IMR-90 (cell line): ENCODE measurements at regions not wholly inside any gene's neighbourhood (a gene's known extent, or its start where the extent isn't known, plus 50 kb on each side); places are given as distances from the start of the nearest gene placed in this dataset.

Experiments
- ATAC-seq: fragments of 200-7000 bp; cut with Tn5 transposase; 2 replicates; pipeline ENCODE4 v1.9.1; 2020; ENCODE audit warnings: low read depth, mild to moderate bottlenecking, moderate library complexity
- BruUV-seq: library from RNA; stranded (reverse); fragments of 400-500 nt; replicated peaks from 2 replicates; lab custom pipeline; 2021; lab: Mats Ljungman, UMichigan
- CTCF ChIA-PET: fragments of 300-600 bp; formaldehyde crosslinking; extraction: SDS; loops from one replicate; lab custom pipeline; 2021; ENCODE audit warnings: antibody characterized with exemption; lab: Yijun Ruan, JAX
- POLR2A ChIA-PET: fragments of 300-600 bp; sonication (Branson Sonifier 250); formaldehyde crosslinking; loops from one replicate; lab custom pipeline; 2022; ENCODE audit warnings: antibody characterized with exemption; ENCODE audit not compliant: unreplicated experiment; lab: Charles Lee
- DNase-seq: peaks from one replicate; pipeline ENCODE4 v3.0.0; 2013
- H2AFZ ChIP-seq: replicated peaks from 2 replicates; pipeline ENCODE3; 2013; ENCODE audit warnings: low read length, mild to moderate bottlenecking; ENCODE audit not compliant: poor library complexity
- H2AK5ac ChIP-seq: 2 replicates; pipeline ENCODE4 v1.6.1; 2013; ENCODE audit warnings: low read depth, low read length, inconsistent platforms
- H2AK9ac ChIP-seq: replicated peaks from 2 replicates; pipeline ENCODE3; 2013; ENCODE audit warnings: mild to moderate bottlenecking, low read depth, low read length, moderate library complexity; ENCODE audit not compliant: poor library complexity
- H2BK120ac ChIP-seq: 2 replicates; pipeline ENCODE4 v1.6.1; 2013; ENCODE audit warnings: low read depth, low read length, inconsistent platforms
- H2BK15ac ChIP-seq: 3 replicates; pipeline ENCODE4 v1.6.1; 2013; ENCODE audit warnings: low read depth, low read length, inconsistent platforms
- H2BK20ac ChIP-seq: 2 replicates; pipeline ENCODE4 v1.6.1; 2013; ENCODE audit warnings: low read depth, mild to moderate bottlenecking, inconsistent platforms, low read length, moderate library complexity
- H2BK5ac ChIP-seq: 2 replicates; pipeline ENCODE4 v1.6.1; 2013; ENCODE audit warnings: mild to moderate bottlenecking, low read depth, low read length, inconsistent platforms; ENCODE audit not compliant: poor library complexity, severe bottlenecking
- H3K14ac ChIP-seq: replicated peaks from 2 replicates; pipeline ENCODE4 v1.6.1; 2013; ENCODE audit warnings: low read depth, low read length, inconsistent platforms
- H3K18ac ChIP-seq: 2 replicates; pipeline ENCODE4 v1.6.1; 2013; ENCODE audit warnings: low read depth, low read length, control low read depth
- H3K23ac ChIP-seq: 2 replicates; pipeline ENCODE4 v1.6.1; 2013; ENCODE audit warnings: low read depth, low read length, inconsistent platforms
- H3K27ac ChIP-seq: 2 replicates; pipeline ENCODE4 v1.5.1; 2013; ENCODE audit warnings: mild to moderate bottlenecking, control low read depth, low read length; ENCODE audit not compliant: insufficient read depth
- H3K27me3 ChIP-seq: 2 replicates; pipeline ENCODE4 v1.6.1; 2013; ENCODE audit warnings: low read length; ENCODE audit not compliant: control insufficient read depth, insufficient read depth
- H3K36me3 ChIP-seq: 2 replicates; pipeline ENCODE4 v1.6.1; 2013; ENCODE audit warnings: low read length, mixed read lengths; ENCODE audit not compliant: control insufficient read depth, insufficient read depth
- H3K4ac ChIP-seq: 2 replicates; pipeline ENCODE4 v1.6.1; 2013; ENCODE audit warnings: low read depth, low read length, inconsistent platforms
- H3K4me1 ChIP-seq: 2 replicates; pipeline ENCODE4 v1.6.1; 2013; ENCODE audit warnings: low read length, mixed read lengths; ENCODE audit not compliant: control insufficient read depth, insufficient read depth
- H3K4me2 ChIP-seq: 2 replicates; pipeline ENCODE4 v1.6.1; 2013; ENCODE audit warnings: low read depth, mild to moderate bottlenecking, control low read depth, low read length, moderate library complexity
- H3K4me3 ChIP-seq: 2 replicates; pipeline ENCODE4 v1.5.1; 2013; ENCODE audit warnings: low read depth, mild to moderate bottlenecking, control low read depth, low read length, moderate library complexity; ENCODE audit not compliant: insufficient read depth
- H3K56ac ChIP-seq: 2 replicates; pipeline ENCODE4 v1.6.1; 2013; ENCODE audit warnings: low read length, inconsistent platforms; ENCODE audit not compliant: insufficient read depth; ENCODE audit errors: extremely low read depth
- H3K79me1 ChIP-seq, 2 experiments: 2 replicates each; pipeline ENCODE4 v1.6.1; 2013; ENCODE audit warnings: low read length in 2 of 2, inconsistent platforms in 1 of 2, low read depth in 1 of 2
- H3K9ac ChIP-seq: 2 replicates; pipeline ENCODE4 v1.6.1; 2013; ENCODE audit warnings: low read depth, low read length, control low read depth
- H3K9me1 ChIP-seq: 2 replicates; pipeline ENCODE4 v1.6.1; 2013; ENCODE audit warnings: low read length, inconsistent platforms; ENCODE audit not compliant: insufficient read depth
- H3K9me3 ChIP-seq: 2 replicates; pipeline ENCODE4 v1.6.1; 2013; ENCODE audit warnings: low read length; ENCODE audit not compliant: control insufficient read depth, insufficient read depth
- H4K20me1 ChIP-seq: 2 replicates; pipeline ENCODE4 v1.6.1; 2013; ENCODE audit warnings: low read length, inconsistent platforms; ENCODE audit not compliant: insufficient read depth
- H4K5ac ChIP-seq: 2 replicates; pipeline ENCODE4 v1.6.1; 2013; ENCODE audit warnings: mild to moderate bottlenecking, low read depth, low read length, control low read depth
- H4K8ac ChIP-seq, 2 experiments: 2 replicates each; pipeline ENCODE4 v1.6.1; 2013; ENCODE audit warnings: low read depth in 2 of 2, low read length in 2 of 2, control low read depth in 1 of 2, inconsistent platforms in 1 of 2
- H4K91ac ChIP-seq: 2 replicates; pipeline ENCODE4 v1.6.1; 2013; ENCODE audit warnings: low read depth, low read length, inconsistent platforms; ENCODE audit not compliant: insufficient read depth
- BHLHE40 ChIP-seq: fragments of 150-350 bp; IDR thresholded peaks from 2 replicates; pipeline ENCODE4 v1.6.1; 2016; ENCODE audit warnings: mild to moderate bottlenecking, low read depth, low read length
- CEBPB ChIP-seq: IDR thresholded peaks from 2 replicates; pipeline ENCODE4 v1.6.1; 2012; ENCODE audit warnings: low read depth, low read length, improper control_type of control experiment
- MAFK ChIP-seq: IDR thresholded peaks from 2 replicates; pipeline ENCODE4 v1.6.1; 2012; ENCODE audit warnings: low read depth, low read length, improper control_type of control experiment
- MAZ ChIP-seq: IDR thresholded peaks from 2 replicates; pipeline ENCODE4 v1.6.1; 2012; ENCODE audit warnings: low read depth, mild to moderate bottlenecking, low read length, improper control_type of control experiment, moderate library complexity, borderline replicate concordance
- MXI1 ChIP-seq: IDR thresholded peaks from 2 replicates; pipeline ENCODE4 v1.6.1; 2012; ENCODE audit warnings: low read depth, mild to moderate bottlenecking, low read length, moderate library complexity, borderline replicate concordance
- POLR2A ChIP-seq: IDR thresholded peaks from 2 replicates; pipeline ENCODE4 v1.6.1; 2012; ENCODE audit warnings: mild to moderate bottlenecking, low read depth, low read length
- RAD21 ChIP-seq: IDR thresholded peaks from 2 replicates; pipeline ENCODE4 v1.6.1; 2012; ENCODE audit warnings: low read length, improper control_type of control experiment
- WGBS, 2 experiments: methylation state at CpG; one replicate each; pipeline versions ENCODE4 v1.1.5 to v1.1.7; 2013; ENCODE audit warnings: missing lambda C conversion rate in 2 of 2; ENCODE audit not compliant: insufficient read length in 1 of 2; ENCODE audit errors: extremely low coverage in 2 of 2; 5-methylcytosine and 5-hydroxymethylcytosine counted together
- dilution Hi-C: fragments of 300-500 bp; cut with HindIII; formaldehyde crosslinking; loops from one replicate; pipeline ENCODE4 v1.14.3; 2018; ENCODE audit warnings: low sequenced_read_pairs; ENCODE audit not compliant: unreplicated experiment
- in situ Hi-C: fragments of 300-500 bp; cut with MboI; formaldehyde crosslinking; loops from 3 replicates; pipeline ENCODE4 v1.14.3; 2019; ENCODE audit warnings: low sequenced_read_pairs, inconsistent platforms, mixed read lengths
- intact Hi-C: fragments of 100-400 bp; cut with micrococcal nuclease; formaldehyde crosslinking; loops from 2 replicates; pipeline ENCODE4 v1.10.0; 2022
- TF ChIP-seq, protein P1 (sequence below): conservative IDR thresholded peaks from 2 replicates; pipeline ENCODE4 v1.5.1; 2012; ENCODE audit warnings: mild to moderate bottlenecking, low read depth, low read length, improper control_type of control experiment
- TF ChIP-seq, protein P2 (sequence below): fragments of 150-350 bp; IDR thresholded peaks from 2 replicates; pipeline ENCODE4 v1.6.1; 2017; ENCODE audit warnings: mild to moderate bottlenecking, antibody characterized with exemption, low read length, low read depth

DNA sequence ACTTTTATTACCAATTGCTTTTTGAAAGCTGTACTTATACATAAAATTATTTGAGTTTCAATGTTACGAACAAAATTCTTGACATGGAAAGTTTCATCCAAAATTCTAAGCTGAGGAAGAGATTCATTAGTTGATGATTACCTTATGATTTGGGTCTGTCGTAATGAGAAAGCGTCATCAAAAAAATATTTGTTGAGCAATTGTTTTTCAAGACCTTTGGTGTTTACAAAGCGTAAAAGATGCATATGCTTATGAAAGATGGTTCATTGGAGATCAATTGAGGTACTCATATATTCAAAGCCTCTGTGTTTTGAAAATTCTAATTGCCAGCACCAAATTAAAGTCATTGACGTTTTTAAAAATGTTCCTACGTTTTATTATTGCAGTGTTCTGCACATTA, 110.5 kb upstream of the DOK5 start:
- H2BK20ac ChIP-seq, result no peak overlapping the region
- DNase-seq, result no peak
- no peak overlapping the region for H3K23ac ChIP-seq
- H3K4me1 ChIP-seq, result no peaks in the 10 kb centered on the region
- intact Hi-C loops (no loop called here), in situ Hi-C loops (no loop called here), dilution Hi-C loops (no loop called here)
- no peaks in the 10 kb centered on the region for H3K79me1 ChIP-seq
- no peaks in the 10 kb centered on the region for H3K9me3 ChIP-seq
- H2AK9ac ChIP-seq, result no peak overlapping the region
- H3K4me3 ChIP-seq, result no peak overlapping the region
- H2BK15ac ChIP-seq, result no peak overlapping the region
- no peak overlapping the region for H4K91ac ChIP-seq
- H3K14ac ChIP-seq, result no peak overlapping the region
- H2AFZ ChIP-seq, result no peak overlapping the region
- H4K8ac ChIP-seq, result no peak overlapping the region
- ChIA-PET POLR2A (no interaction called here), CTCF (interaction anchor here (0.6 kb wide), 1 partner anchor 798 kb away, joined by 5 read pairs; no protein-coding TSS in a partner anchor)
- no CpG with 5 or more reads among the region's 6 CpGs for WGBS, 2 experiments
- no peak overlapping the region for H3K27ac ChIP-seq
- H2BK5ac ChIP-seq, result no peak overlapping the region
- H3K4ac ChIP-seq, result no peak overlapping the region
- ATAC-seq, result no peak
- no peaks in the 10 kb centered on the region for H3K36me3 ChIP-seq
- no peak overlapping the region for H2AK5ac ChIP-seq
- H4K20me1 ChIP-seq, result no peaks in the 10 kb centered on the region
- no peaks in the 10 kb centered on the region; the same call in 1 of the 2 replicates for H3K27me3 ChIP-seq
- TF ChIP-seq MAZ (no peak), MXI1 (no peak), MAFK (no peak), BHLHE40 (no peak), CEBPB (no peak), RAD21 (no peak), POLR2A (no peak)
- TF ChIP-seq, protein P1, sequence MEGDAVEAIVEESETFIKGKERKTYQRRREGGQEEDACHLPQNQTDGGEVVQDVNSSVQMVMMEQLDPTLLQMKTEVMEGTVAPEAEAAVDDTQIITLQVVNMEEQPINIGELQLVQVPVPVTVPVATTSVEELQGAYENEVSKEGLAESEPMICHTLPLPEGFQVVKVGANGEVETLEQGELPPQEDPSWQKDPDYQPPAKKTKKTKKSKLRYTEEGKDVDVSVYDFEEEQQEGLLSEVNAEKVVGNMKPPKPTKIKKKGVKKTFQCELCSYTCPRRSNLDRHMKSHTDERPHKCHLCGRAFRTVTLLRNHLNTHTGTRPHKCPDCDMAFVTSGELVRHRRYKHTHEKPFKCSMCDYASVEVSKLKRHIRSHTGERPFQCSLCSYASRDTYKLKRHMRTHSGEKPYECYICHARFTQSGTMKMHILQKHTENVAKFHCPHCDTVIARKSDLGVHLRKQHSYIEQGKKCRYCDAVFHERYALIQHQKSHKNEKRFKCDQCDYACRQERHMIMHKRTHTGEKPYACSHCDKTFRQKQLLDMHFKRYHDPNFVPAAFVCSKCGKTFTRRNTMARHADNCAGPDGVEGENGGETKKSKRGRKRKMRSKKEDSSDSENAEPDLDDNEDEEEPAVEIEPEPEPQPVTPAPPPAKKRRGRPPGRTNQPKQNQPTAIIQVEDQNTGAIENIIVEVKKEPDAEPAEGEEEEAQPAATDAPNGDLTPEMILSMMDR, result no peak
- TF ChIP-seq, protein P2, sequence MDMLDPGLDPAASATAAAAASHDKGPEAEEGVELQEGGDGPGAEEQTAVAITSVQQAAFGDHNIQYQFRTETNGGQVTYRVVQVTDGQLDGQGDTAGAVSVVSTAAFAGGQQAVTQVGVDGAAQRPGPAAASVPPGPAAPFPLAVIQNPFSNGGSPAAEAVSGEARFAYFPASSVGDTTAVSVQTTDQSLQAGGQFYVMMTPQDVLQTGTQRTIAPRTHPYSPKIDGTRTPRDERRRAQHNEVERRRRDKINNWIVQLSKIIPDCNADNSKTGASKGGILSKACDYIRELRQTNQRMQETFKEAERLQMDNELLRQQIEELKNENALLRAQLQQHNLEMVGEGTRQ, result no peak
- H3K4me2 ChIP-seq, result no peak overlapping the region
- no peak overlapping the region for H4K5ac ChIP-seq
- no peak overlapping the region for H3K56ac ChIP-seq
- H2BK120ac ChIP-seq, result no peak overlapping the region
- H3K9me1 ChIP-seq, result no peaks in the 10 kb centered on the region
- H3K9ac ChIP-seq, result no peak overlapping the region
- no TSS peak for BruUV-seq
- no peak overlapping the region for H3K18ac ChIP-seq
